ENCODE measurements at regions not wholly inside any gene's neighbourhood (a gene's known extent, or its start where the extent isn't known, plus 50 kb on each side); places are given as distances from the start of the nearest gene placed in this dataset.

DNA sequence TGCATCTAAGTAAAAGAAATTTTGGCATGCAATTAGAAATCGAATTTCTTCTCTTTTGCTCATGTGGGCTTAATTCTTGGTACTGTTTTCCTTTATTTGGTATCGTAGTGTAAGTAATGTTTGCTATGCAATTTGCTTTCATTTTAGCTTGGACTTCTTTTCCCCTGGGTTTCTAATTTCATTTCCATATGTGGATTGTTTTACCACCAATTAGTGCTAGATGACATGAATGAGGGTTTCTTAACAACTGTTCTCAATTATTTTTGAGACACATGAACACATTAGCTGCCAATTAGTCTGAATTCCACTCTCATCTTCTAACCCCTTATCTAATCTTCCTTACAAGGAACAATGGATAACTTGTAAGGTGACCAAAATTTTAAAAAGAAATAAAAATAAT, 1047.2 kb upstream of the PIK3C3 start:
- no peak for DNase-seq (ENCODE audit: low spot score)

DNA sequence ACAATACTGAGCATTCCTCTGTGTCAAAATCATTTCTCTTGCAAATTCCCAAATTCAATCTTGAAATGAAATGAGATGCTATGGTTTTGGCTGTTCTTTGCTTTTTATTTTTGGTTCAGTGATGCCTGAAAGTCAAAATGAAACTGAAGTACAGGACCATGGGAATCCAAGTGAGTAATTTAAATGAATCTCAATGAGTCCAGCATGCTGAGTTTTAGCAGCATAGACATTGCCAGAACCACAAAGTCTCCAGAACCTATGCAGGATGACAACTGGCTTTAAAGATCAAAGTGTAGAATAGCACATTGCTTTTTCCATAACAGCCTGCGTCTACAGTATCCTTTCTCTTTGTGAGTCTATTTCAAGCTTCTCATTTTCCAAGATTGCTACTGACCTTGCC, 1050.7 kb upstream of the PIK3C3 start:
- DNase-seq (ENCODE audit: low spot score): no peak

DNA sequence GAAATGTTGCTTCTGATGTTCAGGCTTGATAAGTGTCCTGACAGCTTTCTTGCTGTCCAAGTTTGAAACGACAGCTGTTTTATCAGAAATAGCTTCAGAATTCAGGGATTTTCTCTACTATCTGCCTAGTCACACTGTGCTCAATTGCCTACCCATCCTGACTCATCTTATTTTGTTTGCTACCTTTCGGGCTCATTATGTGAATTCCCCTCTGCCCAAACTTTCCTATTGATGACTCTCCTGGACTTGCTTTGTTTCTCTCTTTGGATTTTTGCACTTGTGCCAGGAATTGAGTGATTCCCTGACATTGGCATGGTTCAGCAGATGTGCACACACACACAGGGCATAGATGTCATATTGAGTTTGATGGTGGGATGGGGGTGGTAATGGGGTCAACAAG, 1052.6 kb upstream of the PIK3C3 start:
- DNase-seq (ENCODE audit: low spot score): no peak

DNA sequence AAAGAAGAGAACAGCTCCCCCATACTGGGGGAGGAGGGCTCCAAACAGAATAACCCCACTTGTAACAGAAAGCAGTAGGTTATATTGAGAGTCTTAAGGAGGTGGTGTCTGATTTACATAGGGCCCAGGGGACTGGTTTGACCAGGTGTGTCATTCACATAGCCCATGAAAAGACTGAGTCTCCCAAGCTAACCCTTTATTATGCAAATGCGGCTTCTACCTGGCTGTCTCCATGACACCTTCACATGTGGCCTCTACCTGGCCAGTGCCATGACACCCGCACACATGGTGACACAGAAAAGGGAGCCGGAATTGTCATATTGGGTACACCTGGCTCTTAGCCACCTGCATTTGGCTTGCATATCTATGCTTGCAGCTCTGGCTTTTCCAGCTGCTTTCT, 1057.2 kb upstream of the PIK3C3 start:
- DNase-seq (ENCODE audit: low spot score): no peak

DNA sequence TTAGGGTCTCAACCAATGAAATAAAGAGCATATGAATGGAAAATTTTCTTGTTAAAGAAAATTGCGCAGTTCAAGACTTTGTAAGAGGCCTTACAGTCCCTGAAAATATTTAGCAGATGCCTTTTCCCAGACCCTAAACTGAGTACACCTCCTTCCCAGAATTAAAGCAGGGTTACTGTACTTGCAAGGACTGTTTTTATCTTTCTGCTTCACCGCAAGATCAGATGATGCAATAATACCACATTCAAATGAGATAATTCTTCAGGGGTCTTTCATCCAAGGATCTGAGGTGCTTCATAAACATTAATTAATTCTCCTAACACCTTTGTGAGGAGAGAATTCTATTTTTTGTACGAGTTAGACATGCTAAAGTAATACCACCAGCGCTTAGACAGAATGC, 1071.8 kb upstream of the PIK3C3 start:
- DNase-seq (ENCODE audit: low spot score): no peak

DNA sequence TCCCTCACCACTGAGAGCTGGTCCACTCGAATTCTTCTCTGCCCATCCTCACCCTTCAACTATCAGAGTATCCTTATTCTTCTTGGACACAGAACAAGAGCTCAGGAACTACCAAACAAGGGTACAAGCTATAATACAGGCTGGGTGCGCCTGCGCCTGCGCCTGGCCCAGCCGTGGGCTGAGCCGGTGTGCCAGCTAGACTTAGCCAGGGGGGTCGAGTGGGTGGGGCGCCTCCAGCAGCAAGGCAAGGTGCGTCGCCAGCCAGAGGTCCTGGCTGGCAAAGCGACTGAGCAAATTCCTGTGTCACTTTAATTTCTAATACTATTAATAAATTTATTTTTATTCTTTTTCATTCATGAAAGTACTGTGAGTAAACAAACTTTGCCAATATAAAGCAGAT, 1072.6 kb upstream of the PIK3C3 start:
- no peak for DNase-seq (ENCODE audit: low spot score)

DNA sequence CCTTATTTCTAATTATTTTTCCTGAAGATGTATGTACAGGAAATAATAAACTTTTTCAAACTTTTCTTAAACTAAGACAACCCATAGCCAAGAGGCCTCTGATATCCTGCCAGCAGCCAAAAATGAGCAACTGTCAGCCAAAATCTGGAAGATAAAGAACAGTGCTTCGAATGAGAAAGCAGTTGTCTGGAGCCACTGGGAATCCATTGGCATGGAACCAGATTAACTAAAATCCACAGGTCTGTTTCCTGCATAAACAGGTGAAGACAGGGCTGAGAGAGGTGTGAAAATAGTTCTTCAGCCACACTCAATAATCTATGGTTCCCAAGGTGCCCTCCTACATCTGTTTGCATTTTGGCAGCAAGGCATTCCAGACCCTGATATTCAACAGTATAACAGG, 1076.7 kb upstream of the PIK3C3 start:
- no peak for DNase-seq (ENCODE audit: low spot score)

DNA sequence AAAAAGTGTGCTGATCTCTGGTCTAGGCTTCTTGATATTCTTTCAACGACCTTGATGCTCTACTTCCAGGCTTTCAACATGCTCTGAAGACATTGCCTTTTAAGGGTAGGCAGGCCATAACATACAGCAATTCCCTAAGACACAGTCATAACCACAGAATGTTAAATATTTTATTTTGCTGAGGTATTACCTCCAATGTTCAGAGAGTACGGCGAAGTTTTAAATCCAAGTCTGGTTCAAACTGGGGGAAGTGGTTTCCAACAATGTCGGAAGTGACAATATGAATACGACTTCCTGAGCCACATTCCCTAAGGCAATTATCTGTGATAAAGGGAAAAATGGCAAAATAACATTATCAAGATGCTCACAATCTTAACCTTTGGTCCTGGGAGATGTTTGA, 1077.9 kb upstream of the PIK3C3 start:
- DNase-seq (ENCODE audit: low spot score): no peak

DNA sequence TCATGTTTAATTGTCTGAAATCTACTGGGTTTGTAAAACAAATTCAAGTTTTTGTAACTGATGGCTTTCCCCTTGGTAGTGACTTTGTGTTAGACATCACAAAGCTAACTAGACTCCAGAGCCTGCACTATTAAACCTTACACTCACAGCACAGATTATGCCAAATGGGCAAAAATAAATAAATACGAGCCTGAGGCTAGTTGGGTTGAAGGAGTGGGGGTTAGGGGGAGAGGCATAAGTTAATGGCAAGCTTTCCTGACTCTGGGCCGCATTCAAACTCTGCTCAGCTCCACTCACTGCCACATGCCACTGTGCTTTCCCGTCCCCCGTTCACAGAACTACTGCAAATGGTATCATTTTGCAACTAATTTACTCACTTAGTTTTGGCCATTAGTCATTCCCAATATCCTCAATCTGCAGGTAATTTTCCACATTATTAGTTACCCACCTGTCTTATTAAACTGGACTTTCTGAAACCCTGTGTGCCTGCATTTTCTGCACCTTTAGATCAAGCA, 1079.9 kb upstream of the PIK3C3 start:
- DNase-seq (ENCODE audit: low spot score): no peak

DNA sequence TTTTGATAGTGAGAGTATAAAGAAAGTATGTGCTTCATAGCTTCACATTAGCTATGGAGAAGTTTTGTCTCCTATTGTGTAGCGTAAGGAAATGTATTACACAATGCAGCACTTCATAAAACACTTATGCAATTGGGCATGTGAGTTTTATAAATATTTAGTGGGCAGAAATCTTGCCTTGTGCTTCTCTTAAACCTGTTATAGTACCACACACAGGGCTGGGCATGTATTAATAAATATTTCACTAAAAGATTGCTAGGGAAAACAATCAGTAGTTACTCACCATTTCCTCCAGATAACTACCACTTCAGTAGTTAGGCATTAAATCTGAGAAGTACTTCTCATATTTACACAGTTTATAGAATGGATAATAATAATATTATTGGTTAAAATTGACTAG, 1080.8 kb upstream of the PIK3C3 start:
- no peak for DNase-seq (ENCODE audit: low spot score)

DNA sequence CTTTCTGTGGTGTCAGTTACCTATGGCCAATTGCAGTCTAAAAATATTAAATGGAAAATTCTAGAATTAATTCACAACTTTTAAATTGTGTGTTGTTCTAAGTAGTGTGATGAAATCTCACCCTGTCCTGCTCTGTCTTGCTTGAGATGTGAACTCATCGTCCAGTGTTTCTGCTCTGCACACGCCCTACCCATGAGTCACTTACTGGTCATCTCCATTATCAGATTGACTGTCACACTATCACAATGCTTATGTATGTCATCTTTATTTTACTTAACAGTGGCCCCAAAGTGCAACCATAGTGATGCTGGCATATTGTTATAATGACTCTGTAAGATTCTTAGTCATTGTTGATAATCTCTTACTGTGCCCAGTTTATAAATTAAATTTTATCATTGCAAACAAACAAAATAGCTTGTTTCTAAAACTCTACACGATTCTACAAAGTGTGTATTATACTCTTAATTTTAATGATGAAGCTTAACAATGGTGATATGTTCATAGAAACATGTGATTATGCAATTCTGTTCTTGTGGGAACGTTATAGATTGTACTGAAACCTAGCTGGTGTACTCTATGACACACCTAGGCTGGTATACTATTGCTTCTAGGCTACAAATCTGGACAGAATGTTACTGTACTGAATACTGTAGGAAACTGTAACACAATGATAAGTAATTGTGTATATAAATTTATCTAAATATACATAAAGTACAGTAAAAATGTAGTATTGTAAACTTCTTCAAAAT, 1086.8 kb upstream of the PIK3C3 start:
- DNase-seq (ENCODE audit: low spot score): no peak

DNA sequence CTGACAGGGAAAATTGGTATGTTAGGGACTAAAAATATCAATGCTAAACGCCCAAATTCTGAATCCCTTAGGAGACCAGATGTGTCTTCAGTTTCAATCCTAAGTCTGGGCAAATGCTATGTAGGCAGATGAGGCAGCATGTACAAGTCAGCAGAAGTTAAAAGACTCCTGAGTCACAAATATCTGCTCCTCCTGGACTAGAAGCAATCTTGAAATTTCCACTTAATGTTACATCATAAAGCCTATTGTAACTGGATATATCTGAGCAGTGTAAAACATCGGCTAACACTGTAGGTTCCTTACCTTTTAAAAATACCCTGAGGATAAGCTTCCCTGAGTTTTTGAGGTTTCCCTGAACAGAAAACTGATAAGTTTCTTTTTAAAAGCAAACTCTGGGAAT, 1087.6 kb upstream of the PIK3C3 start:
- DNase-seq (ENCODE audit: low spot score): no peak

DNA sequence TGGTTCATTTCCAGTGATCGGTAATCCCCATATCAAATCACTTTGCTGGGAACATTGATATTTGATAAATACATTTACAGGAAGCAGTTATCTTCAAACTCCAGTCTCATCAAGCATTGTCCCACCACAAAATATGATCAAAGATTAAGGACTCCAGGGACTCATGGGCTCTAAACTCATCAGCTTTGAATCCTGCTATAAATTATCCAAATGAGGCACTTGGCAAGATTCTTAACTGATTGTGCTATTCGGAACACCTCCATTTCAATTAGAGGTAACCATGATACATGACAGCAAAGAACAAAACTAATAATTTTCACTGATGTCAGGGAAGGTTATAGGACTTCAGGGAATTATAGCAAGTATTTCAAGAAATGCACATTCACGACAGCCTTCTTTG, 1088.1 kb upstream of the PIK3C3 start:
- DNase-seq (ENCODE audit: low spot score): no peak

DNA sequence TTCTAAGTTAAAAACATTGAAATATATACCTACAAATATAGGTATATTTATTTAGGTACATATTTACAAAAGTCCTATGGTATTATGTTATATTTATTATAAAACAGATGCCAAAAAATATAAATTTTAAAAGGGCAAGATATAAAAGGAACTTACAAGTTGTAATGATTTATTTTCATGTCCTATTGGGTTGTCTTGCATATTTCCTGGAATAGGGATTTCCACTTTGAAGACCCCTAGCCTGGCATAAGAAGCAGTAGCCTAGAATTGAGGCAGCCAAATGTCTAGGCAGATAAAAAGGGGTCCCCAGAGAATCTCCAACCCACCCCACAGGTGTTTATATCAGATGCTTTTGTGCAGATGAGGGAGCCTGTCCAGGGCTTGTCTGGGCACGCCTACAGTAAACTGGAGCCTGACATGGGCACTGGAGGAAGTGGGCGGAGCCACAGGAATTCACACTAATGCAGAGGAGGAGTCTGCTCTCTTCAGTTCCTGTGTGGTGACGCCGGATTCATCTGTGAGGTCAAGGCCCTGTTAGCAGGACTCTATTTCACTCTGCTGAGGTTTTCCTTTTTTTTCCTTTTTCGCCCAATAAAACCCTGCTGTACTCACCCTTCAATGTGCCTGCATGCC, 1088.9 kb upstream of the PIK3C3 start:
- DNase-seq (ENCODE audit: low spot score): no peak

DNA sequence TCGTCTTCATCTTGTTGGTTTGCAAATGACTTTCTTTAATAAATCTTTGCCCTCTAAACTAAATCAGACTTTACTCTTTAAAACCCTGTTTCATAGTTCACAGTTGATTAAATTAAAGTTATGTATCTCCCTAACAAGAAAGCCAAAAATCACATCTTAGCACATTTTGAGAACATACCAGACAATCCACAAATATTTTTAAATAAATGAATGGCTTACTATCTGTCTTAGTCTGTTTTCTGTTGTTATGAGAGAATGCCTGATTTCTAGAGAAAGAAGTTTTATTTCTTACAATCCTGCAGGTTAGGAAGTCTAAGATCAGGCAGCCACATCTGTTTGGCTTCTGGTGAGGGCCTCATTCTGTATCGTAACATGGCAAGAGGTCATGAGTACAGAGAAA, 1090.2 kb upstream of the PIK3C3 start:
- no peak for DNase-seq (ENCODE audit: low spot score)

DNA sequence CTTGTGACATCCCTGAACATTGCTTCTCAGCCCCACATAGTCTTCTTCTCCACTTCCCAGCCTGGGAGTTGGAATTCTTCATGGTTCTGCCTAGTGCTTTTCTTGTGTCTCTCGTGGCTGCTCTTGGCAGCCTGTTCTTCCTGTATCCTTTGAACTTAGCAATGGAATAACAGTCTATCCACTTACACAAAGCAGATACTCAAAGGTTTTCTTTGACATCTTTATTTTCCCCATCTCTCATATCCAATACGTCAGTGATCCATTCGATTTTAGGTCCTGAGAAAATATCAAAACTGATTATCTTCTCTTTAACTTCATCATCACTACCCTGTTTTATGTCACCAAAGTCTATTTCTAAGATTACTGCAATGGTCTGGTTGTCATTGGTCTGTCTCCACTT, 1091.2 kb upstream of the PIK3C3 start:
- DNase-seq (ENCODE audit: low spot score): no peak

DNA sequence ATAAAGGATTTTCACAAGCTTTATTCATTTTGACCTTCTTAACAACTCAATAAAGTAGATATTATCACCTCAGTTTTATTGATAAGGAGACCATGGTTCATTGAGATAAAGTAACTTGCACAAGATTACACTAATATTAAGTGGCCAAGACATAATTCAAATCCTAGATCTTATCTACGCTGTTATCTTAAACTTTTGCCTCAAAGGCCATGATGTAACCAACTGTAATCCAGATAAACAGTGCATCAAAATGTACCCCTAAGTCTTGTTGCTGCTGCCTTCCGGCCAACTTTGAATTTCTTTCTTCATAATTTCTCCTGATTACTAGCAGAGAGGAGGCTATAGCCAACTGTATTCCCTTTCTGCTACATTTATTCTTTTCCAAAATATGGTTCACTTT, 1094.8 kb upstream of the PIK3C3 start:
- DNase-seq (ENCODE audit: low spot score): no peak

DNA sequence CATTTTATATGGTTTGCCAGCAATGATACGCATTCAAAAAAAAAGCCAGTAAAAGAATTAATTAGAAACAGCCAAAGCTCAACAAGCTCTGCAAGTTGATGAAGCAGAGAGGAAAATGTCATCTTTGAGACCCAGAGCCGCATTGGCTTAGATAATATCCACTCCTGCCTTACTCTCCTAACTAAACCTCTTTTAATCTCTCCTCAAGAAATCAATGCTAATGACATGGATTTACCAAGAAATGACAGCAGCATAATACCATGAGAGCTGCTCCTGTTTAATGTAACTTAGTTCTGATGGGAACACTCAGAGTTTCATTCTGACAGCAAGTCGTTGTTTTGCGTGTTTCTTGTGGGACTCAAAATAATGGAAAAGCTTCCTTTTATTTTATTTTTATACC, 1099.4 kb upstream of the PIK3C3 start:
- DNase-seq (ENCODE audit: low spot score): no peak

DNA sequence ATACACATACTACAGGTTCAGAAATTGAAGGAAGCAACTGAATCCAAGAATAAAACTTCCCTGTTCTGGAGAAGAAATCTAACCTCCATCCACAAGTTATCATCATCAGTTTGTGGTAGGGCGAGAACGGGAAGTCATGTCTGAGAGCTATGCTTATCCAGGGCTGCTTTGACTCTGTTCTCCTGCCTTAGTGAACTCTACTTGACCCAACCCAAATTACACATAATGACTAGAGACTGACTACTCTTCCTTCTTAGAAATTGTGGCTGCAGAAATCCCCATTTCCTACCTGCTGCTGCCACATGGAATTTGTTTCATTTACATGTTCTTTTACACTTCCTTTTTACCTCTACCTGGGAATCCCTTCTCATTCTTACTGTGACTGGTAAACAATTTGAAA, 1102.6 kb upstream of the PIK3C3 start:
- DNase-seq (ENCODE audit: low spot score): no peak

DNA sequence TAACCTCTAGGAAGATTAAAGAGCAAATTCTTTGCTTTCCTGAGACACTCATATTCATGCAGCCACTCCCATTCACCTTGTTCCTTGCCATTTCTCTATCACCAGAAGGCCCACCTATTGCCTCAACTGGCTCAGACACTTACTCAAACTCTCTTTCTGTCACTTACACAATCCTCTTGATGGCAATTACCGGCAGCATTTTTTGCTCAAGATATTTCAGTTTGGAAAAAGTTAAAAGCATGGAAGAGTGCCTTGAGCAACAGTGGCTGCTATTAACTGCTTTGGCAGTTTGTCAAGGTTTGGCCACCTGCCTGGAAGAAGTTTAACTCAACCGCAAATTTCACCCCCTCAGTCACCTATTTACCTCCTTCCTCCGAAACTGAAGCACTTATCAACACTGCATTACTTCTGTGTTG, 1104.0 kb upstream of the PIK3C3 start:
- no peak for DNase-seq (ENCODE audit: low spot score)

DNA sequence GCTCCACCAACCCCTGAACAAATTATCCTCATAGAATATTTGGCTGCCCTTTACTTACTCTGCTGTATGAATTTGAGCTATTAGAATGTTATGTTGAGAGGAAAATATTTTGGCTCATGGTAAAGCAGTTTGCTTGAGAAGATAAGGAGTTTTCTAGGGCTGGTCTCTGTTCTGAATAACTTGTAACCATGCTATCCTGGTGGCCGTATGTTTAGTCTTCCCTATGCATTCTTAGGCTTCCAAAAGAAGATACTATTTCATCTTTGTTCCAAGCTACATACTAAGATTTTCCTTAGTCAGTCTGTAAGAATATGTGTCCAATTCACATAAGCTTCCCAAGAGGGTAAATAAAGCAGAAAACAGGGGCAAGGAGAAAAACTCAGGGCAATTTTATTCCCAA, 1105.1 kb upstream of the PIK3C3 start:
- DNase-seq (ENCODE audit: low spot score): no peak

DNA sequence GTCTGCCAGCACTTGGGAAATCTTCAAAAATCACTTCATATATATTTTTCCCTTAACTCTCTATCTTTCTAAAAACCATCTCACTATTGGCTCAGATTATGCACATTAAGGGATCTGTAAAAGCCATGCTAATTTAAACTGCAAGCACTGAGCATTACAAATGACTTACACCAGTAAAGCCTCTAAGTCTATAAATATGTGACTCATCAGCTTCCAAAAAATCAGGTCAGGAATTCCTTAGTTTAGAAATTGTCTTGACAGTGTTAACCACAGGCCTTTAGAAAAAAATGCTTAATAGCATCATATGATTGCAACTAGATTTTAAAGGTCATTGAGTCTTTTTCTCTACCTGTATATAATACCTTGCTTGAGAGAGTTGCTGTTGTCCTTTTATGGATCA, 1113.6 kb upstream of the PIK3C3 start:
- DNase-seq (ENCODE audit: low spot score): no peak

DNA sequence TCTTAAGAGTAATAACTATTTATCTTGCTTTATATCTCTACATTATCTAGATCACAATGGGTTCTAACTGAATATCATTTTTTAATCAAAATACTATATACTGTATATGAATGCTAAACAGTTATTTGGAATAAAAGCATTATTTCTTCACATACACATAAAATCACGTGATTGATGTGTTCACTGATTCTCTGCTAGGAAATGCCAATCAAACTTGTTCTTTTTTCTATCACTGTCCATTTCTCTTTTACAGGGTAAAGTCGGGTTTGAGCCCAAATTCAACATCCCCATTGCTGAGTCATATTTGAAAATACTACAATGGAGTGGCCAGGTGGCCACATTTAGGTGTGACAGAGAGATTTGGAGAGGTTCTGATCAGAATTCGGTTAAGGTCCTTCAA, 1114.0 kb upstream of the PIK3C3 start:
- no peak for DNase-seq (ENCODE audit: low spot score)

DNA sequence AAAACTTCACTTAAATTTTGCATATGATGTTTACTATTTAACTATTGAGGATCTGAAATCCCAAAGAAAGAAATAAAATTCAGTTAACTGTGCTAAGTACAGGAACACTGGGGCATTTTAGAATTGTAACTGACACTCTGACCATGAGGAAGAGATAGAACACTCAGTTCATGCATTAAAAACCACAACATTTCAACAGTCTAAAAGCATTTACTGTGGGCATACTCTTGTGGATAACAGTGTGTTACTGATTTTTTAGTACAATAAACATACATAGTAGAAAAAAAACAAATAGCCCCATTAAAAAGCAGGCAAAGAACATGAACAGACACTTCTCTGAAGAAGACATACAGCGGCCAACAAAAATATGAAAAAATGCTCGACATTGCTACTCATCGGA, 1122.7 kb upstream of the PIK3C3 start:
- no peak for DNase-seq (ENCODE audit: low spot score)

Data from HT-29 (cell line).